Kidney (tissue), 13 donors: ENCODE measurements at regions not wholly inside any gene's neighbourhood (a gene's known extent, or its start where the extent isn't known, plus 50 kb on each side); places are given as distances from the start of the nearest gene placed in this dataset.

Experiments used
- DNase-seq, 5 donors: peaks; one replicate each; pipeline ENCODE4 v3.0.0-alpha.2; 2013 to 2020
- FAIRE-seq: peaks from 2 replicates; lab custom pipeline; 2012; peaks lifted over from hg19 to GRCh38; lab: Jason Lieb, UNC
- H3K27ac ChIP-seq, 2 donors: one replicate each; pipeline ENCODE4 v1.7.0; 2013; ENCODE audit warnings: low read depth in 2 of 2, low read length in 2 of 2, inconsistent platforms in 1 of 2
- H3K27me3 ChIP-seq: one replicate; pipeline ENCODE4 v1.7.1; 2013; ENCODE audit warnings: low read length, inconsistent platforms; ENCODE audit not compliant: control insufficient read depth, insufficient read depth
- H3K36me3 ChIP-seq, 3 donors: one replicate each; pipeline versions ENCODE4 v1.7.0 to v1.7.1; 2013; ENCODE audit warnings: low read length in 3 of 3, control low read depth in 1 of 3, inconsistent platforms in 1 of 3; ENCODE audit not compliant: insufficient read depth in 3 of 3, control insufficient read depth in 2 of 3
- H3K4me1 ChIP-seq, 3 donors: one replicate each; pipeline versions ENCODE4 v1.7.0 to v1.7.1; 2013; ENCODE audit warnings: low read length in 3 of 3, inconsistent platforms in 1 of 3, low read depth in 1 of 3; ENCODE audit not compliant: control insufficient read depth in 2 of 3, insufficient read depth in 2 of 3
- H3K4me3 ChIP-seq, 3 donors: one replicate each; pipeline versions ENCODE4 v1.7.0 to v1.8.1; 2013; ENCODE audit warnings: low read length in 3 of 3, control low read depth in 1 of 3, inconsistent platforms in 1 of 3
- H3K9ac ChIP-seq, 3 donors: one replicate each; pipeline versions ENCODE4 v1.7.0 to v1.7.1; 2013; ENCODE audit warnings: low read length in 3 of 3, control low read depth in 1 of 3, inconsistent platforms in 1 of 3
- H3K9me3 ChIP-seq, 3 donors: one replicate each; pipeline versions ENCODE4 v1.7.0 to v1.7.1; 2013; ENCODE audit warnings: low read length in 3 of 3, control low read depth in 1 of 3, inconsistent platforms in 1 of 3; ENCODE audit not compliant: control insufficient read depth in 2 of 3, insufficient read depth in 1 of 3
- CTCF ChIP-seq: IDR thresholded peaks from 3 replicates; pipeline ENCODE4 v1.5.1; 2012; ENCODE audit warnings: mild to moderate bottlenecking, moderate library complexity, borderline replicate concordance; ENCODE audit not compliant: insufficient read depth; ENCODE audit errors: extremely low read depth
- intact Hi-C: fragments of 100-400 bp; cut with DNase I; formaldehyde crosslinking; loops from one replicate; pipeline ENCODE4 v1.11.1; 2022
- donor health status: control.
- donor health status: control.
- donor health status: control.
- donor health status: control.
- donor health status: control.
- donor health status: DM: yes; HTN: yes; CAD: no.
- donor health status: Normal renal cell carcinoma (clear cell type).

- Histone ChIP-seq H3K27ac (no peak overlapping the region), H3K36me3 (no peaks in the 10 kb centered on the region), H3K9ac (no peak overlapping the region), H3K9me3 (no peaks in the 10 kb centered on the region), H3K4me1 (no peaks in the 10 kb centered on the region), H3K27me3 (no peaks in the 10 kb centered on the region), H3K4me3 (no peak overlapping the region)
- intact Hi-C loops, result no loop called here
- DNase-seq, result no peak
- FAIRE-seq, result no peak
- TF ChIP-seq CTCF, result no peak
Measured at GRCh38 chr13:67574320-67575233, 344.4 kb upstream of the PCDH9 start.

GRCh38 chr13:67568205-67568604 lies 338.1 kb upstream of the PCDH9 start:
- no peaks in the 10 kb centered on the region for H3K4me1 ChIP-seq
- TF ChIP-seq CTCF, result no peak
- DNase-seq (no peak), FAIRE-seq (no peak)
- intact Hi-C loops, result no loop called here
- no peaks in the 10 kb centered on the region for H3K27me3 ChIP-seq
- no peak overlapping the region for H3K4me3 ChIP-seq
- no peak overlapping the region for H3K9ac ChIP-seq
- H3K27ac ChIP-seq, result no peak overlapping the region
- H3K9me3 ChIP-seq, result no peaks in the 10 kb centered on the region
- H3K36me3 ChIP-seq, result no peaks in the 10 kb centered on the region

GRCh38 chr13:67557642-67558241 lies 327.6 kb upstream of the PCDH9 start:
- H3K4me1 ChIP-seq, result no peaks in the 10 kb centered on the region
- H3K9me3 ChIP-seq, result peaks cover 0 to 8% (median 0%) of the 10 kb centered on the region in 3 donors
- no peak overlapping the region for H3K27ac ChIP-seq
- DNase-seq, result no peak
- intact Hi-C loops, result no loop called here
- H3K36me3 ChIP-seq, result no peaks in the 10 kb centered on the region
- no peak overlapping the region for H3K9ac ChIP-seq
- no peak for TF ChIP-seq CTCF
- no peak for FAIRE-seq
- no peaks in the 10 kb centered on the region for H3K27me3 ChIP-seq
- no peak overlapping the region for H3K4me3 ChIP-seq
